Liver (tissue), 8 donors: ENCODE measurements at regions not wholly inside any gene's neighbourhood (a gene's known extent, or its start where the extent isn't known, plus 50 kb on each side); places are given as distances from the start of the nearest gene placed in this dataset.
"Not testable (repeated sequence)": the region's sequence is repeated elsewhere in the genome, so short reads cannot be mapped to it uniquely, and the experiment has no call there.

ENCODE experiments used
- DNase-seq: peaks from one replicate; pipeline ENCODE4 v3.0.0-alpha.2; 2017; ENCODE audit warnings: low spot score
- H3K27ac ChIP-seq, 2 donors: one replicate each; pipeline ENCODE4 v1.7.0; 2013; ENCODE audit warnings: inconsistent platforms in 2 of 2, low read length in 2 of 2, control low read depth in 1 of 2, low read depth in 1 of 2, mild to moderate bottlenecking in 1 of 2
- H3K27me3 ChIP-seq, 4 donors: one replicate each; pipeline versions ENCODE4 v1.6.1 to v1.7.0; 2013; ENCODE audit warnings: low read length in 3 of 4, inconsistent platforms in 1 of 4, mild to moderate bottlenecking in 1 of 4, moderate library complexity in 1 of 4; ENCODE audit not compliant: control insufficient read depth in 4 of 4, insufficient read depth in 4 of 4
- H3K36me3 ChIP-seq, 4 donors: one replicate each; pipeline versions ENCODE4 v1.6.1 to v1.7.0; 2013; ENCODE audit warnings: low read length in 3 of 4, mild to moderate bottlenecking in 3 of 4, low read depth in 1 of 4, moderate library complexity in 1 of 4; ENCODE audit not compliant: control insufficient read depth in 4 of 4, insufficient read depth in 3 of 4
- H3K4me1 ChIP-seq, 4 donors: one replicate each; pipeline versions ENCODE4 v1.6.1 to v1.7.0; 2013; ENCODE audit warnings: low read length in 3 of 4, mild to moderate bottlenecking in 3 of 4, moderate library complexity in 1 of 4; ENCODE audit not compliant: control insufficient read depth in 4 of 4, insufficient read depth in 4 of 4
- H3K4me3 ChIP-seq, 3 donors: one replicate each; pipeline versions ENCODE4 v1.6.1 to v1.7.0; 2013; ENCODE audit warnings: low read length in 3 of 3, control low read depth in 1 of 3, low read depth in 1 of 3, mild to moderate bottlenecking in 1 of 3
- H3K9ac ChIP-seq, 2 donors: one replicate each; pipeline ENCODE4 v1.7.0; 2013; ENCODE audit warnings: low read length in 2 of 2, mild to moderate bottlenecking in 2 of 2, moderate library complexity in 2 of 2, control low read depth in 1 of 2, low read depth in 1 of 2
- H3K9me3 ChIP-seq, 4 donors: one replicate each; pipeline versions ENCODE4 v1.6.1 to v1.7.0; 2013; ENCODE audit warnings: low read length in 3 of 4; ENCODE audit not compliant: control insufficient read depth in 4 of 4
- EGR1 ChIP-seq, 2 donors: IDR thresholded peaks; 2 replicates each; pipeline ENCODE4 v1.6.1; 2016 to 2018; ENCODE audit warnings: antibody characterized with exemption in 2 of 2, low read depth in 2 of 2
- FOXA1 ChIP-seq: IDR thresholded peaks from 2 replicates; pipeline ENCODE4 v1.6.1; 2016; ENCODE audit warnings: antibody characterized with exemption
- FOXA2 ChIP-seq: IDR thresholded peaks from 2 replicates; pipeline ENCODE4 v1.6.1; 2016; ENCODE audit warnings: antibody characterized with exemption
- GABPA ChIP-seq, 2 donors: IDR thresholded peaks in 1 of 2; conservative IDR thresholded peaks in 1 of 2; 2 replicates each; pipeline ENCODE4 v1.6.1; 2016; ENCODE audit warnings: antibody characterized with exemption in 2 of 2, mild to moderate bottlenecking in 1 of 2, moderate library complexity in 1 of 2
- HNF4A ChIP-seq, 2 donors: conservative IDR thresholded peaks; 2 replicates each; pipeline ENCODE4 v1.6.1; 2016; ENCODE audit warnings: antibody characterized with exemption in 2 of 2, mild to moderate bottlenecking in 2 of 2
- HNF4G ChIP-seq: IDR thresholded peaks from 2 replicates; pipeline ENCODE4 v1.6.1; 2016; ENCODE audit warnings: antibody characterized with exemption
- JUND ChIP-seq, 2 donors: IDR thresholded peaks; 2 replicates each; pipeline ENCODE4 v1.6.1; 2016; ENCODE audit warnings: antibody characterized with exemption in 2 of 2
- NR2F2 ChIP-seq: IDR thresholded peaks from 2 replicates; pipeline ENCODE4 v1.6.1; 2016; ENCODE audit warnings: antibody characterized with exemption
- RXRA ChIP-seq, 2 donors: IDR thresholded peaks; 2 replicates each; pipeline ENCODE4 v1.6.1; 2017 to 2018; ENCODE audit warnings: antibody characterized with exemption in 2 of 2, mild to moderate bottlenecking in 1 of 2
- SP1 ChIP-seq: IDR thresholded peaks from 2 replicates; pipeline ENCODE4 v1.6.1; 2018; ENCODE audit warnings: antibody characterized with exemption, mild to moderate bottlenecking
- TAF1 ChIP-seq: conservative IDR thresholded peaks from 2 replicates; pipeline ENCODE4 v1.6.1; 2016; ENCODE audit warnings: antibody characterized with exemption, mild to moderate bottlenecking
- YY1 ChIP-seq: IDR thresholded peaks from 2 replicates; pipeline ENCODE4 v1.6.1; 2016; ENCODE audit warnings: antibody characterized with exemption, mild to moderate bottlenecking
- WGBS: extraction: QIAGEN DNeasy Blood & Tissue Kit; methylation state at CpG from one replicate; pipeline ENCODE4 v1.1.7; 2013; 5-methylcytosine and 5-hydroxymethylcytosine counted together
- TF ChIP-seq, protein P1 (sequence below): IDR thresholded peaks from 2 replicates; pipeline ENCODE4 v1.6.1; 2016; ENCODE audit warnings: antibody characterized with exemption
- TF ChIP-seq, protein P2 (sequence below): IDR thresholded peaks from 2 replicates; pipeline ENCODE4 v1.6.1; 2016; ENCODE audit warnings: antibody characterized with exemption
- TF ChIP-seq, protein P3 (sequence below): IDR thresholded peaks from 2 replicates; pipeline ENCODE4 v1.6.1; 2016; ENCODE audit warnings: antibody characterized with exemption
- TF ChIP-seq, protein P4 (sequence below): fragments of 150-350 bp; IDR thresholded peaks from 2 replicates; pipeline ENCODE4 v1.5.1; 2017; ENCODE audit warnings: improper control_type of control experiment, low read depth, low read length; ENCODE audit not compliant: missing input control
- donor health status: healthy.
- donor health status: healthy.
- donor health status: healthy.
- donor health status: healthy.
- donor health status: healthy.

DNA sequence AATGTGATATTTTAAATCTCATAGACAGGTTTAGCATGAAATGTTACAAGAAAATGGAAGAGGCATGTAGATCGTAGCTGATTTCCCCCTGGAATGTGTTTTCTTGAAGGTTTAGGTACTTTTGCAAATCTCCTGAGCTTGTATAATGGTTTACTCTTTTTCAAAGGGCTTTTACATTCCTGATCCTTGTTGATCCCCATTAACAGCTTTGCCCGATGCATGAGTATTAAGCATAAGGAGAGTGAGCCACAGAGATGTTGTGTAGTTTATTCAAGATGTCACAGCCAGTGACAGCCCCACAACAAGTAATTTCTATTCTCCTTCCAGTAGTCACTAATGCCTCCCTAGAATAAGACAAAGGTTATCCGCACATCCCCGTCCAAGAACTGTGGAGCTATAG, 103.7 kb downstream of the SKIDA1 start:
- Histone ChIP-seq H3K36me3 (no peaks in the 10 kb centered on the region), H3K27ac (no peak overlapping the region), H3K4me1 (no peaks in the 10 kb centered on the region), H3K9ac (no peak overlapping the region), H3K9me3 (no peaks in the 10 kb centered on the region), H3K27me3 (no peaks in the 10 kb centered on the region), H3K4me3 (no peak overlapping the region)
- WGBS: 93% methylated on average over 4 of the region's 4 CpGs
- TF ChIP-seq, protein P1, sequence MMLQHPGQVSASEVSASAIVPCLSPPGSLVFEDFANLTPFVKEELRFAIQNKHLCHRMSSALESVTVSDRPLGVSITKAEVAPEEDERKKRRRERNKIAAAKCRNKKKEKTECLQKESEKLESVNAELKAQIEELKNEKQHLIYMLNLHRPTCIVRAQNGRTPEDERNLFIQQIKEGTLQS: no peak
- TF ChIP-seq JUND (IDR thresholded peaks at IDR 0.05): no peak
- TF ChIP-seq SP1: no peak
- TF ChIP-seq, protein P2, sequence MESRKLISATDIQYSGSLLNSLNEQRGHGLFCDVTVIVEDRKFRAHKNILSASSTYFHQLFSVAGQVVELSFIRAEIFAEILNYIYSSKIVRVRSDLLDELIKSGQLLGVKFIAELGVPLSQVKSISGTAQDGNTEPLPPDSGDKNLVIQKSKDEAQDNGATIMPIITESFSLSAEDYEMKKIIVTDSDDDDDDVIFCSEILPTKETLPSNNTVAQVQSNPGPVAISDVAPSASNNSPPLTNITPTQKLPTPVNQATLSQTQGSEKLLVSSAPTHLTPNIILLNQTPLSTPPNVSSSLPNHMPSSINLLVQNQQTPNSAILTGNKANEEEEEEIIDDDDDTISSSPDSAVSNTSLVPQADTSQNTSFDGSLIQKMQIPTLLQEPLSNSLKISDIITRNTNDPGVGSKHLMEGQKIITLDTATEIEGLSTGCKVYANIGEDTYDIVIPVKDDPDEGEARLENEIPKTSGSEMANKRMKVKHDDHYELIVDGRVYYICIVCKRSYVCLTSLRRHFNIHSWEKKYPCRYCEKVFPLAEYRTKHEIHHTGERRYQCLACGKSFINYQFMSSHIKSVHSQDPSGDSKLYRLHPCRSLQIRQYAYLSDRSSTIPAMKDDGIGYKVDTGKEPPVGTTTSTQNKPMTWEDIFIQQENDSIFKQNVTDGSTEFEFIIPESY: no peak
- no peak for TF ChIP-seq TAF1
- TF ChIP-seq, protein P3, sequence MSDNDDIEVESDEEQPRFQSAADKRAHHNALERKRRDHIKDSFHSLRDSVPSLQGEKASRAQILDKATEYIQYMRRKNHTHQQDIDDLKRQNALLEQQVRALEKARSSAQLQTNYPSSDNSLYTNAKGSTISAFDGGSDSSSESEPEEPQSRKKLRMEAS: no peak
- no peak for TF ChIP-seq EGR1 (IDR thresholded peaks at IDR 0.05; ENCODE audit: low read depth in 2 of 2)
- no peak for TF ChIP-seq NR2F2
- no peak for TF ChIP-seq HNF4A (conservative IDR thresholded peaks at IDR 0.05)
- no peak for TF ChIP-seq FOXA2
- no peak for TF ChIP-seq RXRA (IDR thresholded peaks at IDR 0.05)
- TF ChIP-seq, protein P4, sequence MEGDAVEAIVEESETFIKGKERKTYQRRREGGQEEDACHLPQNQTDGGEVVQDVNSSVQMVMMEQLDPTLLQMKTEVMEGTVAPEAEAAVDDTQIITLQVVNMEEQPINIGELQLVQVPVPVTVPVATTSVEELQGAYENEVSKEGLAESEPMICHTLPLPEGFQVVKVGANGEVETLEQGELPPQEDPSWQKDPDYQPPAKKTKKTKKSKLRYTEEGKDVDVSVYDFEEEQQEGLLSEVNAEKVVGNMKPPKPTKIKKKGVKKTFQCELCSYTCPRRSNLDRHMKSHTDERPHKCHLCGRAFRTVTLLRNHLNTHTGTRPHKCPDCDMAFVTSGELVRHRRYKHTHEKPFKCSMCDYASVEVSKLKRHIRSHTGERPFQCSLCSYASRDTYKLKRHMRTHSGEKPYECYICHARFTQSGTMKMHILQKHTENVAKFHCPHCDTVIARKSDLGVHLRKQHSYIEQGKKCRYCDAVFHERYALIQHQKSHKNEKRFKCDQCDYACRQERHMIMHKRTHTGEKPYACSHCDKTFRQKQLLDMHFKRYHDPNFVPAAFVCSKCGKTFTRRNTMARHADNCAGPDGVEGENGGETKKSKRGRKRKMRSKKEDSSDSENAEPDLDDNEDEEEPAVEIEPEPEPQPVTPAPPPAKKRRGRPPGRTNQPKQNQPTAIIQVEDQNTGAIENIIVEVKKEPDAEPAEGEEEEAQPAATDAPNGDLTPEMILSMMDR: no peak
- no peak for TF ChIP-seq HNF4G
- no peak for TF ChIP-seq FOXA1
- no peak for TF ChIP-seq YY1
- no peak for TF ChIP-seq GABPA (IDR thresholded peaks at IDR 0.05 in 1 of 2, conservative IDR thresholded peaks at IDR 0.05 in 1 of 2)
- DNase-seq: no peak

DNA sequence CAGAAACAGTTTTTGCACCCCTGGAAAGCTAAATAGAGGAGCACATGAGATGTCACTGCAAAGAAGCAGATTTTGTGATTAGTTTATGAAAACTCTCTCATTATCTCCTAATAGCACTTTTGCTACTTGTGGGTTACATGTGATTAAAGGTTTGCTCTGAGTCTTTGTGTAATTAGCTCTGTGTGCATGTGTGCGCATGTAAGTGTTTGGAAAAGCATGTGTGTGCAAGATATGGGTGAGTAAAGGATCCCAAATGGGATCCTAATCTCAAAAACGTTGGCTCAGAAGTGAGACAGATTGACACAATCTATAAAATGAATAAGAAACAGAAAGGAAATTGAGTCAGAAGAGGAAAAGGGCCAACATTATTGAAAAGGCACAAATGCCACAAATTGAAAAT, 104.5 kb downstream of the SKIDA1 start:
- H3K4me3 ChIP-seq: no peak overlapping the region
- 57% methylated on average over 2 of the region's 2 CpGs for WGBS
- no peaks in the 10 kb centered on the region for H3K36me3 ChIP-seq
- H3K27me3 ChIP-seq: no peaks in the 10 kb centered on the region
- H3K27ac ChIP-seq: no peak overlapping the region
- no peaks in the 10 kb centered on the region for H3K9me3 ChIP-seq
- TF ChIP-seq NR2F2: no peak
- no peak overlapping the region for H3K9ac ChIP-seq
- no peak for DNase-seq
- H3K4me1 ChIP-seq: no peaks in the 10 kb centered on the region

DNA sequence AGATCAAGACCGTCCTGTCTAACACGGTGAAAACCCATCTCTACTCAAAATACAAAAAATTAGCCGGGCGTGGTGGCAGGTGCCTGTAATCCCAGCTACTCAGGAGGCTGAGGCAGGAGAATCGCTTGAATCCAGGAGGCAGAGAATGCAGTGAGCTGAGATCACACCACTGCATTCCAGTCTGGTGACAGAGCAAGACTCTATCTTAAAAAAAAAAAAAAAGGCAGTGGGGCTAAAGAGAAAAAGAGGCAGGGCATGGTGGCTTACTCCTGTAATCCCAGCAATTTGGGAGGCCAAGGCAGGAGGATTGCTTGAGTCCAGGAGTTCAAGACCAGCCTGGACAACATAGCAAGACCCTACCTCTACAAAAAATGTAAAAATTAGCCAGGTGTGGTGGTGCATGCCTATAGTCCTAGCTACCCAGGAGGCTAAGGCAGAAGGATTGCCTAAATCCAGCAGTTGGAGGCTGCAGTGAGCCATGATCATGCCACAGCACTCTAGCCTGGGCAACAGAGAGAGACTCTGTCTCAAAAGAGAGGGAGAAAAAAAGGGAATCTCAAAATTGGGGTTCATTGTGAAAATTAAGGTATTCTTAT, 106.4 kb downstream of the SKIDA1 start:
- H3K9ac ChIP-seq, H3K4me1 ChIP-seq, DNase-seq, H3K27ac ChIP-seq, H3K9me3 ChIP-seq, H3K36me3 ChIP-seq, H3K27me3 ChIP-seq, H3K4me3 ChIP-seq: not testable (repeated sequence)
- 94% methylated on average over 5 of the region's 5 CpGs for WGBS
